ENCODE measurements at regions not wholly inside any gene's neighbourhood (a gene's known extent, or its start where the extent isn't known, plus 50 kb on each side); places are given as distances from the start of the nearest gene placed in this dataset.

DNA sequence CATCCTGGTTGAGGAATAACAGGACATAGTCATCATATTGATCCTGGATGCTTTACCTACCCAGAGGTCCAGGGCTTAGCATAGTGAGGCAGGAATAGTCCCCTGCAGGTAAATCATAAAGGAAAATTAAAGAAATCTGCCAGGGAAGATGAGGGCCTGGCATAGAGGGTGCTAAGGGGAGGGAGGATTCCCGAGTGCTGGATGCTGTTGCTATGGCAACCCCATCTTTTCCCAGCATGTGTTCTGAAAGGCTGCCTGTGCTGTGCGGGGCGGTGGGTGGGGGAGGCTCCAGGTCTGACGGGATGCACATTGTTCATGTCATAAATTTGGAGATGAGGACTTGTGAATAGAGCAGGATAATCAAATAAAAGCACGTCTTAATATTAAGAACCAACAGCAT lies 212.6 kb upstream of the PCSK2 start:
- TF ChIP-seq, protein P1, sequence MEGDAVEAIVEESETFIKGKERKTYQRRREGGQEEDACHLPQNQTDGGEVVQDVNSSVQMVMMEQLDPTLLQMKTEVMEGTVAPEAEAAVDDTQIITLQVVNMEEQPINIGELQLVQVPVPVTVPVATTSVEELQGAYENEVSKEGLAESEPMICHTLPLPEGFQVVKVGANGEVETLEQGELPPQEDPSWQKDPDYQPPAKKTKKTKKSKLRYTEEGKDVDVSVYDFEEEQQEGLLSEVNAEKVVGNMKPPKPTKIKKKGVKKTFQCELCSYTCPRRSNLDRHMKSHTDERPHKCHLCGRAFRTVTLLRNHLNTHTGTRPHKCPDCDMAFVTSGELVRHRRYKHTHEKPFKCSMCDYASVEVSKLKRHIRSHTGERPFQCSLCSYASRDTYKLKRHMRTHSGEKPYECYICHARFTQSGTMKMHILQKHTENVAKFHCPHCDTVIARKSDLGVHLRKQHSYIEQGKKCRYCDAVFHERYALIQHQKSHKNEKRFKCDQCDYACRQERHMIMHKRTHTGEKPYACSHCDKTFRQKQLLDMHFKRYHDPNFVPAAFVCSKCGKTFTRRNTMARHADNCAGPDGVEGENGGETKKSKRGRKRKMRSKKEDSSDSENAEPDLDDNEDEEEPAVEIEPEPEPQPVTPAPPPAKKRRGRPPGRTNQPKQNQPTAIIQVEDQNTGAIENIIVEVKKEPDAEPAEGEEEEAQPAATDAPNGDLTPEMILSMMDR (conservative IDR thresholded peaks at IDR 0.05; ENCODE audit: low read depth, low read length): no peak
- H3K27ac ChIP-seq: no peak overlapping the region
- H3K4me3 ChIP-seq (IDR thresholded peaks at IDR 0.05; ENCODE audit: insufficient read depth, low read depth, low read length): no peak overlapping the region
- no peaks in the 10 kb centered on the region for H4K20me1 ChIP-seq (ENCODE audit: insufficient read depth)
- H3K36me3 ChIP-seq (ENCODE audit: insufficient read depth): no peaks in the 10 kb centered on the region
- H3K4me1 ChIP-seq (ENCODE audit: low read depth, poor library complexity, severe bottlenecking): no peaks in the 10 kb centered on the region
- no peaks in the 10 kb centered on the region for H3K27me3 ChIP-seq (ENCODE audit: insufficient read depth, low read depth)
- H3K4me2 ChIP-seq: no peak overlapping the region
- H3K9ac ChIP-seq: no peak overlapping the region
- H3K79me2 ChIP-seq (ENCODE audit: insufficient read depth, low read depth): no peaks in the 10 kb centered on the region
- no peak overlapping the region for H2AFZ ChIP-seq (ENCODE audit: low read depth)

DNA sequence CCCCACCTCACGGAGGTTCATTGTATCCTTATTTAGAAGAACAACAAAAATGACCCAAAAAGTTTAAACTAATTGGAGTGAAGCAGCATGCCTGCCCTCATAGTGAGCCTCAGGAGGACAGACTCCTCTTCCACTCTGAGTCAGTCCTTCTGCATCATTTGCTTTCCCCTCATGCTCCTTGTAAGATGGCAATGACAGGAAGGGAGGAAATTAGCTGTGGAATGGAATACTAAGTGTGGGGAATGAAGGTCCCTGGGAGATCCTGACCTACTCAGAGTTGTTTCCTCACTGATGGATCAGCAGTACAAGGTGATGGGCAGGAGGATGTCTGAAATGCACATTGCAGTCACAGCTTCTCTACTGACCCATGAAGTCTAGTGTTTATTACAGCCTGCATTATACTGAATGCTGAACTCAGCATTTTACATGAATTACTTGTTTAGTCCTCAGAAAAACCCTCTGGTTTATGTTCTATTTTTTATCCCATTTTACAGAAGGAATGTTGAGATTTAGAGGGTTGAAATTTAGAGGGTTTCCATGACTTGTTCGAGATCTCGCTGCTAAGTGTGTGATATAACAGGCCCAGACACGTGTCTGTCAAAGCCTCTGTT lies 212.0 kb upstream of the PCSK2 start:
- H3K4me3 ChIP-seq (IDR thresholded peaks at IDR 0.05; ENCODE audit: insufficient read depth, low read depth, low read length): no peak overlapping the region
- no peak overlapping the region for H3K4me2 ChIP-seq
- no peaks in the 10 kb centered on the region for H3K4me1 ChIP-seq (ENCODE audit: low read depth, poor library complexity, severe bottlenecking)
- H3K27me3 ChIP-seq (ENCODE audit: insufficient read depth, low read depth): no peaks in the 10 kb centered on the region
- H3K79me2 ChIP-seq (ENCODE audit: insufficient read depth, low read depth): no peaks in the 10 kb centered on the region
- no peaks in the 10 kb centered on the region for H3K36me3 ChIP-seq (ENCODE audit: insufficient read depth)
- H4K20me1 ChIP-seq (ENCODE audit: insufficient read depth): no peaks in the 10 kb centered on the region
- TF ChIP-seq, protein P1 (conservative IDR thresholded peaks at IDR 0.05; ENCODE audit: low read depth, low read length): no peak
- H3K27ac ChIP-seq: no peak overlapping the region
- no peak overlapping the region for H2AFZ ChIP-seq (ENCODE audit: low read depth)
- H3K9ac ChIP-seq: no peak overlapping the region

DNA sequence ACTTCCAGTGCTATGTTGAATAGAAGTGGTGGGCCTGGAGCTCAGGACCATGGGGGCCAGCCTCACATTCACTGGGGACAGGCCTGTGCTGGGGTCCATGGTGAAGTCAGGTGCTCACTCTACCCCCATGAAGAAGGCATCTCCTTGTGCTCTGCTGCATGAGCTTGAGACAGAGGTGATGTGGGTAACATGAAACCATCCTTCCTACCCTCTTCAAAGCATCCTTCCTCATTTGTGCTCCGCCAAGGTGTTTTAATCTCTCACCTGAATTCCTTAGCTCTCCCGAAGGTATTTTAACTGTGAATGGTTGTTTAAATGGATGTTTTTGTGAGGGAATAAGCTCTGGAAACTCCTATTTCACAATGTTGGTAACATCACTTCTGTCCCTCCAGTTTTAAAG lies 209.6 kb upstream of the PCSK2 start:
- no peaks in the 10 kb centered on the region for H3K36me3 ChIP-seq (ENCODE audit: insufficient read depth)
- no peaks in the 10 kb centered on the region for H3K4me1 ChIP-seq (ENCODE audit: low read depth, poor library complexity, severe bottlenecking)
- no peaks in the 10 kb centered on the region for H4K20me1 ChIP-seq (ENCODE audit: insufficient read depth)
- H3K9ac ChIP-seq: no peak overlapping the region
- TF ChIP-seq, protein P1 (conservative IDR thresholded peaks at IDR 0.05; ENCODE audit: low read depth, low read length): no peak
- H3K4me3 ChIP-seq (IDR thresholded peaks at IDR 0.05; ENCODE audit: insufficient read depth, low read depth, low read length): no peak overlapping the region
- no peak overlapping the region for H2AFZ ChIP-seq (ENCODE audit: low read depth)
- no peaks in the 10 kb centered on the region for H3K27me3 ChIP-seq (ENCODE audit: insufficient read depth, low read depth)
- H3K27ac ChIP-seq: no peak overlapping the region
- H3K79me2 ChIP-seq (ENCODE audit: insufficient read depth, low read depth): no peaks in the 10 kb centered on the region
- no peak overlapping the region for H3K4me2 ChIP-seq

DNA sequence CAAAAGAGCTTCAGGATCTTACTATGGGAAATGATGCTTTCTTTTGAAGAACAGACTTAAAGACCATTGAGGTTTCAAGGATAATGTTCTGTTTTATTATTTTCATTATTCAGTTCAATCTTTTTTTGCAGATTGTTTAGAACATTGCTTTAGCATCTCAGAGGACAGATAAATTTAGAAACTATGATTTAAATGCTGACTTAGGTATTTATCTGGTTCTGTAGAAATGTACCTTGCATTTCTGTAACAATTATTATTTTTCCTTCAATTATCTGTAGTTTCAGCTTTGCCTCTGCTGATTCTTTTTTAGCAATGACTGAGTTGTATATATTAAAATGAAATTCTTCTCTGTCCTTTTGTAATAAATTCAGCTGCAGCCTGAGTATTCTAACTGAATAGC lies 205.4 kb upstream of the PCSK2 start:
- Histone ChIP-seq H2AFZ (ENCODE audit: low read depth) (no peak overlapping the region), H3K9ac (no peak overlapping the region), H3K27ac (no peak overlapping the region), H3K4me2 (no peak overlapping the region), H3K36me3 (ENCODE audit: insufficient read depth) (no peaks in the 10 kb centered on the region), H3K4me3 (IDR thresholded peaks at IDR 0.05; ENCODE audit: insufficient read depth, low read depth, low read length) (no peak overlapping the region), H3K27me3 (ENCODE audit: insufficient read depth, low read depth) (no peaks in the 10 kb centered on the region), H3K4me1 (ENCODE audit: low read depth, poor library complexity, severe bottlenecking) (no peaks in the 10 kb centered on the region), H3K79me2 (ENCODE audit: insufficient read depth, low read depth) (no peaks in the 10 kb centered on the region), H4K20me1 (ENCODE audit: insufficient read depth) (no peaks in the 10 kb centered on the region)
- TF ChIP-seq, protein P1 (conservative IDR thresholded peaks at IDR 0.05; ENCODE audit: low read depth, low read length): no peak
